Progenitor cell of endocrine pancreas (in vitro differentiated cells): ENCODE measurements at regions not wholly inside any gene's neighbourhood (a gene's known extent, or its start where the extent isn't known, plus 50 kb on each side); places are given as distances from the start of the nearest gene placed in this dataset.

ENCODE experiments used
- DNase-seq: peaks from one replicate; pipeline ENCODE4 v3.0.0; 2021; ENCODE audit warnings: low spot score; ENCODE audit not compliant: unreplicated experiment
- H3K27ac Mint-ChIP-seq: 2 replicates; pipeline ENCODE4 v1.8.0; 2021; ENCODE audit warnings: mild to moderate bottlenecking, moderate library complexity, mixed read lengths
- H3K27me3 Mint-ChIP-seq: 2 replicates; pipeline ENCODE4 v1.8.0; 2021; ENCODE audit warnings: mixed read lengths
- H3K36me3 Mint-ChIP-seq: 2 replicates; pipeline ENCODE4 v1.8.0; 2022; ENCODE audit warnings: mixed read lengths; ENCODE audit not compliant: insufficient read depth
- H3K4me1 Mint-ChIP-seq: 2 replicates; pipeline ENCODE4 v1.8.0; 2021; ENCODE audit warnings: low read depth, mixed read lengths
- H3K4me3 Mint-ChIP-seq: 2 replicates; pipeline ENCODE4 v1.8.0; 2021; ENCODE audit warnings: low read depth, mild to moderate bottlenecking, moderate library complexity, mixed read lengths
- H3K9me3 Mint-ChIP-seq: 2 replicates; pipeline ENCODE4 v1.8.0; 2021; ENCODE audit warnings: low read depth, mixed read lengths
- CTCF ChIP-seq: fragments of 200-600 bp; sonication (generic); IDR thresholded peaks from one replicate; pipeline ENCODE4 v1.5.0; 2021; ENCODE audit warnings: antibody characterized with exemption, mild to moderate bottlenecking; ENCODE audit not compliant: unreplicated experiment

GRCh38 chr1:56416495-56416894 lies 162.9 kb downstream of the PLPP3 start:
- Mint-ChIP-seq H3K4me3 (no peak overlapping the region), H3K27ac (no peak overlapping the region), H3K4me1 (peaks cover 50% of the 10 kb centered on the region), H3K36me3 (no peaks in the 10 kb centered on the region), H3K27me3 (no peaks in the 10 kb centered on the region), H3K9me3 (no peaks in the 10 kb centered on the region)
- no peak for TF ChIP-seq CTCF
- DNase-seq = no peak

DNA sequence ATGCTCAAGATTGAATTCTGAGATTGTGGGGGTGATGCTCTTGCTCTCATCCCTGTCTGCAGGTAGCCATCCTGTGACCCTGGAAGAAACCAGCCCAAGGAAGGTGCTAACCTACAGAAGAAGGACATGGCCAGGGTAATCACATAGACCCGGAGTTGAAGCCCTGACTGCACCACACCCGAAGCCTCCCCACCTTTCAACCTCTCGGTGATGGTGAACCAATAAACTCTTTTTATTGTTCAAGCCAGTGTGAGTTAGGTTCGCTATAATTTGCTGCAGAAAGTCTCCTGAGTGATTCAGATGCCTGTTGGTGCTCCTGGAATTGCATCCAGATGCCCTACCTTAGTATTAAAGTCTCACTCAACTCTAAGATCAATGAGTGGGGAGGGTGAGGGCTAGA lies 163.6 kb downstream of the PLPP3 start:
- DNase-seq = no peak
- H3K27ac Mint-ChIP-seq = no peak overlapping the region
- no peaks in the 10 kb centered on the region for H3K36me3 Mint-ChIP-seq
- H3K4me3 Mint-ChIP-seq = peak overlapping the region; percentile 9
- TF ChIP-seq CTCF = no peak
- no peaks in the 10 kb centered on the region for H3K9me3 Mint-ChIP-seq
- peaks cover 50% of the 10 kb centered on the region for H3K4me1 Mint-ChIP-seq
- no peaks in the 10 kb centered on the region for H3K27me3 Mint-ChIP-seq

- Mint-ChIP-seq H3K27me3 (no peaks in the 10 kb centered on the region), H3K9me3 (no peaks in the 10 kb centered on the region), H3K4me1 (peaks cover 50% of the 10 kb centered on the region), H3K27ac (peak overlapping the region; percentile 92), H3K4me3 (peak overlapping the region; percentile 9), H3K36me3 (no peaks in the 10 kb centered on the region)
- TF ChIP-seq CTCF = no peak
- DNase-seq = no peak
These were observed 164.1 kb downstream of the PLPP3 start for GRCh38 chr1:56415258-56415657.

DNA sequence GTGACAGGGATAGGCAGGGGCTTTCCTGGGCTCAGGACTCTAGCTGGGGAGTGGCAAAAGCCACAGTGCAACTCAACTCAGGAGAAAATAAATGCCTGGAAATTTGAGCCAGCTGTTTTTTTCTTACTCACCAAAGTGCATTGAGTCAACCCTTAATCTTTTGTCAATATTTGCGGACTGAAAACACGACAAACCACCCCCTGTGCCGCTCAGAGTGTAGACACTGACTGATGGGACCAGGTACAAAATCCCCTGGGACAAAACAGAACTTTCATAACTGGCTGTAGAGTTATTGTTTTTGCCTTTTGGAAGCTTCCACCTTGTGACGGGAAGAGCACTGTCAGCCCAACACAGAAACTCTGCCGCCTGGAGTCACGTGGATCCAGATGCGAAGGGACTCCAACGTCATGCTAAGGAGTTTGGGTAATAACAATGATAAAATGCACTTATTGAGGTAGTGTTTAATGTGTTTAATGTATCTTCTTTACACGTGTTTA lies 164.6 kb downstream of the PLPP3 start:
- H3K9me3 Mint-ChIP-seq = no peaks in the 10 kb centered on the region
- H3K27me3 Mint-ChIP-seq = no peaks in the 10 kb centered on the region
- H3K27ac Mint-ChIP-seq = peak overlapping the region; percentile 92
- DNase-seq = no peak
- peaks cover 48% of the 10 kb centered on the region for H3K4me1 Mint-ChIP-seq
- H3K36me3 Mint-ChIP-seq = no peaks in the 10 kb centered on the region
- no peak for TF ChIP-seq CTCF
- peak overlapping the region; percentile 41 for H3K4me3 Mint-ChIP-seq

- no peaks in the 10 kb centered on the region for H3K27me3 Mint-ChIP-seq
- TF ChIP-seq CTCF = no peak
- no peak overlapping the region for H3K4me3 Mint-ChIP-seq
- no peak for DNase-seq
- no peaks in the 10 kb centered on the region for H3K9me3 Mint-ChIP-seq
- no peaks in the 10 kb centered on the region for H3K36me3 Mint-ChIP-seq
- no peak overlapping the region for H3K27ac Mint-ChIP-seq
- peaks cover 47% of the 10 kb centered on the region for H3K4me1 Mint-ChIP-seq
These were observed 165.6 kb downstream of the PLPP3 start for GRCh38 chr1:56413671-56414199.
